ENCODE measurements at regions not wholly inside any gene's neighbourhood (a gene's known extent, or its start where the extent isn't known, plus 50 kb on each side); places are given as distances from the start of the nearest gene placed in this dataset.

DNA sequence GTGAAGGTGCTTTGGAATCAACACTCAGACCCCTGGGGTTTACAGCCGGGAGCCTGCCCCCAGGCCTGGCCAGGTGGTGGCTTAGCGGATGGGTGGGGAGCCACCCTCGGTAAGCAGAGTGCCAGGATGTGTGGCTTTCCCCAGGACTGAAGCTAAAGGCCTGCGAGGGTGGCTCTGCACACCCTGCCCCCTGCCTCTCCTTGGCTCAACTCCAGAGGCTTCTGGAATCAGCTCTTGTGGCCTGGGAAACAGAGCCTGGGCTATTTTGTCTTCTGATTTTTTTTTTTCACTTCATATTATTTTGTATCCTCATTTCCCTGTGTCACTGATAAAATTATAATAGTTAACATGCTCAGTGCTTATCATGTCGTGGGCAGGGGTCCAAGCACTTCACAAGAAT lies 79.8 kb downstream of the RHOB start:
- peak in 1 of 2 donors; percentile 15 for DNase-seq

DNA sequence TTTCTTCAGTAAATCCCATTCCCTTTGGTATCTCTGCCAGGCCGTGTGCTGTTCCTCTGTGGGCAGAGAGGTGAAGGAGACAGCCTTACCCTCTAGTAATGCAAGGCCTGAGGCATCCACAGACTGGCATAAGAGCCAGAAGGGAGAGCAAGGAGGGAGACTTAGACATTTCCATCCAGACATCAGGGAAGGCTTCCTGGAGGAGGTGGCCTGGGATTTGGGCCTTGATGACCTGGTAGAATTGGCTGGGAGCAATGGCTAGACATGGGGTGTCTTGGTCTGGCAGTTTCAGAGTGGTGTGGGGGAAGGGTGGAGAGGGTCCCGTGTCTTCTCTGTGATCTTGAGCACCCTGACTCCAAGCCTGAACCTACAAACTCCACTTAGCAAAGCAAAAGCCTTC lies 81.8 kb downstream of the RHOB start:
- no peaks in the 10 kb centered on the region for H3K27me3 ChIP-seq
- H3K27ac ChIP-seq: no peak overlapping the region
- no peak for DNase-seq
- intact Hi-C loops (cut with DNase I; ENCODE audit: low total_unique reads): no loop called here
- no peaks in the 10 kb centered on the region for H3K9me3 ChIP-seq
- no peaks in the 10 kb centered on the region for H3K36me3 ChIP-seq
- H3K4me1 ChIP-seq: no peaks in the 10 kb centered on the region
- TF ChIP-seq, protein P1, sequence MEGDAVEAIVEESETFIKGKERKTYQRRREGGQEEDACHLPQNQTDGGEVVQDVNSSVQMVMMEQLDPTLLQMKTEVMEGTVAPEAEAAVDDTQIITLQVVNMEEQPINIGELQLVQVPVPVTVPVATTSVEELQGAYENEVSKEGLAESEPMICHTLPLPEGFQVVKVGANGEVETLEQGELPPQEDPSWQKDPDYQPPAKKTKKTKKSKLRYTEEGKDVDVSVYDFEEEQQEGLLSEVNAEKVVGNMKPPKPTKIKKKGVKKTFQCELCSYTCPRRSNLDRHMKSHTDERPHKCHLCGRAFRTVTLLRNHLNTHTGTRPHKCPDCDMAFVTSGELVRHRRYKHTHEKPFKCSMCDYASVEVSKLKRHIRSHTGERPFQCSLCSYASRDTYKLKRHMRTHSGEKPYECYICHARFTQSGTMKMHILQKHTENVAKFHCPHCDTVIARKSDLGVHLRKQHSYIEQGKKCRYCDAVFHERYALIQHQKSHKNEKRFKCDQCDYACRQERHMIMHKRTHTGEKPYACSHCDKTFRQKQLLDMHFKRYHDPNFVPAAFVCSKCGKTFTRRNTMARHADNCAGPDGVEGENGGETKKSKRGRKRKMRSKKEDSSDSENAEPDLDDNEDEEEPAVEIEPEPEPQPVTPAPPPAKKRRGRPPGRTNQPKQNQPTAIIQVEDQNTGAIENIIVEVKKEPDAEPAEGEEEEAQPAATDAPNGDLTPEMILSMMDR (IDR thresholded peaks at IDR 0.05): no peak
- no peak for TF ChIP-seq POLR2A (IDR thresholded peaks at IDR 0.05)
- H3K4me3 ChIP-seq: no peak overlapping the region

More for the DNA sequence above, 79.8 kb downstream of the RHOB start:
- H3K36me3 ChIP-seq: no peaks in the 10 kb centered on the region
- no peaks in the 10 kb centered on the region for H3K9me3 ChIP-seq
- no peaks in the 10 kb centered on the region for H3K27me3 ChIP-seq
- intact Hi-C loops (cut with DNase I; ENCODE audit: low total_unique reads): no loop called here
- H3K4me3 ChIP-seq: no peak overlapping the region
- no peaks in the 10 kb centered on the region for H3K4me1 ChIP-seq
- peak overlapping the region in 1 of 2 donors; percentile 11 for H3K27ac ChIP-seq
- TF ChIP-seq, protein P1 (IDR thresholded peaks at IDR 0.05): no peak
- no peak for TF ChIP-seq POLR2A (IDR thresholded peaks at IDR 0.05)

DNA sequence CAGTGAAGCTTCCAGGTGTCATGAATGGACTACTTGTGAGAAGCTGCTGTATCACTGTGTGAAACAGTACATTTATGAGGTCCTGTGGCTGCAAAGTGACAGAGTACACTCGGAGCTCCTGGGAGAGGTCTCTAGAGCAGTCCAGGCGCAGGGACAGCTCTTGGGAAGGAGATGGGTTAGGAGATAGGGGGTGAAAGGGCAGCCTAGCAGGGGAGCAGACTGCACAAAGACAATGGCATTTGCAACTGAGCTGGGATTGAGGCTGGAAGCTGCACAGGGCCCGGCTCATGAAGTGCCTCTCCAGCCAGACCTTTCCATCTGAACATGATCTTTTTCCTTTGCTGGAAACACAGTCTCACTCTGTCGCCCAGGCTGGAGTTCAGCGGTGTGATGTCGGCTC lies 83.6 kb downstream of the RHOB start:
- Histone ChIP-seq H3K4me3 (no peak overlapping the region), H3K9me3 (no peaks in the 10 kb centered on the region), H3K27me3 (no peaks in the 10 kb centered on the region), H3K4me1 (no peaks in the 10 kb centered on the region), H3K27ac (no peak overlapping the region), H3K36me3 (no peaks in the 10 kb centered on the region)
- intact Hi-C loops (cut with DNase I; ENCODE audit: low total_unique reads): no loop called here
- no peak for DNase-seq
- no peak for TF ChIP-seq POLR2A (IDR thresholded peaks at IDR 0.05)
- TF ChIP-seq, protein P1 (IDR thresholded peaks at IDR 0.05): no peak

DNA sequence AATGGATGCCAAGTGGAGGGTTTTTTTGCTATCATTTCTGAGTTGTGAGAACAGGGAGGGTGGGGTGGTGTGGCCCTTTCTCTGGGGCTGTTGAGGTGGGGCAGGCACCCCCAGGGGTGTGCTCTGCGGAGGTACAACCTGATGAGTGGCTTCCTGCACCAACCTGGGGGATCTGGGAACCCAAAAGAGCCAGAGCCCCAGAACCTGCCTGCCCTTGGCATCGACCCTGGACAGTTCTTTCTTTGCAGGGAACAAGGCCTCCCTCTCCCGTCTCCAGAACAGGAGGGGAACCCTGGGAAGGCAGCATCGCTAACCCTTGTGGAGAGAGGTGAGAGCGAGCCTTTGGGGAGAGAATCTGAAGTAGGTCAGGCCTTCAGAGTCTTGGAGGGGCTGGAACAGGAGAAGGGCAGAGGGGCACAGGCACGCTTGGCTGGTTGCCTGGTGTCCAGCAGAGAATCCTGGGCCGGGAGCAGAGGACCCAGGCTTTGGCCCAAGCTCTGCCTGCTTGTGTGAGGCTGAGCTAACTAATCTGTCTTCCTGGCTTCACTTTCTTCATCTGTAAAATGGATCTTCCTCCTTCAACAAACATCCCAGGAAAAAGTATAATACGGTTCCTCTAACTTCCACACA lies 84.9 kb downstream of the RHOB start:
- no peaks in the 10 kb centered on the region for H3K36me3 ChIP-seq
- TF ChIP-seq, protein P1 (IDR thresholded peaks at IDR 0.05): no peak
- no peak for TF ChIP-seq POLR2A (IDR thresholded peaks at IDR 0.05)
- H3K27ac ChIP-seq: no peak overlapping the region
- no peaks in the 10 kb centered on the region for H3K27me3 ChIP-seq
- peak in 1 of 2 donors; percentile 14 for DNase-seq
- intact Hi-C loops (cut with DNase I; ENCODE audit: low total_unique reads): no loop called here
- H3K4me3 ChIP-seq: no peak overlapping the region
- H3K9me3 ChIP-seq: no peaks in the 10 kb centered on the region
- no peaks in the 10 kb centered on the region for H3K4me1 ChIP-seq

DNA sequence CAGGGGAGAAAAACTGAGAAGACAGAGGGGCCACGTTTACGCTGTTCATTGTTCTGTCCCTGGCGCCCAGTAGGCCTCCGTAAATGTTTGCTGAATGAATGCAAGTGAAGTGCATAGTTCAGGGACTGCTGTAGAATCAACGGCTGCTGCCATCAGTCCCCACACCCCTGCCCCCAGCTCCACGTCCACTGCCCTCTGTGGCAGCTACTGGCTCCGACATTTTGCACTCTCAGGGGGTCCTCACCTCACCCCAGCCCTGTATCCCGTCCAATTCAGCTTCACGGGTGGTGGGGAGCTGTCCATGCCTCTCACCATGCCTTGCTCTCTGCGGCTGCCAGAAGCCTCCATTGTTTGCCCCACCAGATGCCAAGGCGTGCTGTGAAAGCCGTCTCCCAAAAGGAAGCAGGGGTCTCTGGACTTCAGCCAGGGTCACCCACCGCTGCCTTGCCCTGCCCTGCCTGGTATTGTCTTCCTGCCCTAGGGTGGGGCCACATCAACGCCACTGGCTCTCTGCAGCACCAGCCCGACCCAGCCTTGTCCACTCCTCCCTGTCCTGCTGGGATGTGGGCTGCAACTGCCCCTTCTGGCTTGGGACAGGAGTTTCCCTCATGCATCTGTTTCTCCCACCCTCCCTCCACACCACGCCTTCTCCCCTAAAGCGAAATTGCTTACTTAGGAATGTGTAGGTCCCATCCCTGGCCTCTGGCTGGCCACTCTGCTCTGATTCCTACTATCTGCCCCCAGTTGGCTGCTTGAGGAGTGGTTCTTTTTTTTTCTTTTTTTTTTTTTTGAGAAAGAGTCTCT lies 86.0 kb downstream of the RHOB start:
- intact Hi-C loops (cut with DNase I; ENCODE audit: low total_unique reads): no loop called here
- H3K4me1 ChIP-seq: no peaks in the 10 kb centered on the region
- no peaks in the 10 kb centered on the region for H3K9me3 ChIP-seq
- H3K36me3 ChIP-seq: no peaks in the 10 kb centered on the region
- no peak for TF ChIP-seq POLR2A (IDR thresholded peaks at IDR 0.05)
- TF ChIP-seq, protein P1 (IDR thresholded peaks at IDR 0.05): no peak
- no peak overlapping the region for H3K27ac ChIP-seq
- DNase-seq: peak in 1 of 2 donors; percentile 13
- H3K4me3 ChIP-seq: no peak overlapping the region
- H3K27me3 ChIP-seq: no peaks in the 10 kb centered on the region
